Stimulated activated CD4-positive, alpha-beta T cell treated with anti-CD3 and anti-CD28 coated beads, Interleukin-4, amount 100 ng/mL, for 24 hours (primary cell): ENCODE measurements at regions not wholly inside any gene's neighbourhood (a gene's known extent, or its start where the extent isn't known, plus 50 kb on each side); places are given as distances from the start of the nearest gene placed in this dataset.
"Not testable (repeated sequence)": the region's sequence is repeated elsewhere in the genome, so short reads cannot be mapped to it uniquely, and the experiment has no call there.

Experiments used
- DNase-seq: peaks from one replicate; pipeline ENCODE4 v3.0.0-alpha.2; 2020

GRCh38 chr2:95686056-95686825, 94.4 kb downstream of the TRIM43 start:
- DNase-seq = not testable (repeated sequence)

GRCh38 chr2:95687852-95688251, 96.1 kb downstream of the TRIM43 start:
- not testable (repeated sequence) for DNase-seq

- DNase-seq = not testable (repeated sequence)
Measured at GRCh38 chr2:95691210-95691609, 99.4 kb downstream of the TRIM43 start.

- DNase-seq = not testable (repeated sequence)
Measured at GRCh38 chr2:95693071-95693846, 101.5 kb downstream of the TRIM43 start.

- DNase-seq = no peak
Measured at GRCh38 chr2:95695613-95696012, 103.8 kb downstream of the TRIM43 start.

- DNase-seq = no peak
Measured at GRCh38 chr2:95698146-95698545, 106.3 kb downstream of the TRIM43 start.

- DNase-seq = not testable (repeated sequence)
Measured at GRCh38 chr2:95699201-95700184, 107.7 kb downstream of the TRIM43 start.

- DNase-seq = no peak
Measured at GRCh38 chr2:95700519-95700918, 108.7 kb downstream of the TRIM43 start.

- DNase-seq = no peak
Measured at GRCh38 chr2:95702471-95702870, 110.7 kb downstream of the TRIM43 start.

GRCh38 chr2:95707161-95707560, 115.4 kb downstream of the TRIM43 start:
- DNase-seq = not testable (repeated sequence)

- DNase-seq = no peak
Measured at GRCh38 chr2:95707837-95708236, 116.0 kb downstream of the TRIM43 start.

GRCh38 chr2:95709831-95710230, 118.0 kb downstream of the TRIM43 start:
- no peak for DNase-seq

GRCh38 chr2:95713470-95714177, 121.8 kb downstream of the TRIM43 start:
- DNase-seq = not testable (repeated sequence)

GRCh38 chr2:95714398-95714797, 122.6 kb downstream of the TRIM43 start:
- not testable (repeated sequence) for DNase-seq

GRCh38 chr2:95719473-95720060, 127.8 kb downstream of the TRIM43 start:
- DNase-seq = no peak

- no peak for DNase-seq
Measured at GRCh38 chr2:95721726-95722125, 129.9 kb downstream of the TRIM43 start.

- no peak for DNase-seq
Measured at GRCh38 chr2:95722131-95722697, 130.4 kb downstream of the TRIM43 start.

GRCh38 chr2:95723627-95724210, 131.9 kb downstream of the TRIM43 start:
- not testable (repeated sequence) for DNase-seq

GRCh38 chr2:95725191-95725590, 133.4 kb downstream of the TRIM43 start:
- DNase-seq = not testable (repeated sequence)

- DNase-seq = not testable (repeated sequence)
Measured at GRCh38 chr2:95725677-95726076, 133.9 kb downstream of the TRIM43 start.

GRCh38 chr2:95727420-95727819, 135.6 kb downstream of the TRIM43 start:
- DNase-seq = not testable (repeated sequence)
